ENCODE measurements at regions not wholly inside any gene's neighbourhood (a gene's known extent, or its start where the extent isn't known, plus 50 kb on each side); places are given as distances from the start of the nearest gene placed in this dataset.

- DNase-seq, result no peak
Observed at GRCh38 chr1:99573431-99574217, 72.3 kb upstream of the PALMD start.

GRCh38 chr1:99577313-99577712 is 68.6 kb upstream of the PALMD start:
- no peak for DNase-seq

- DNase-seq, result no peak
Observed at GRCh38 chr1:99579691-99580172, 66.2 kb upstream of the PALMD start.

GRCh38 chr1:99580451-99580850 is 65.5 kb upstream of the PALMD start:
- DNase-seq, result no peak

- DNase-seq, result no peak
Observed at GRCh38 chr1:99587008-99587407, 58.9 kb upstream of the PALMD start.

- no peak for DNase-seq
Observed at GRCh38 chr1:99589186-99589636, 56.7 kb upstream of the PALMD start.

- no peak for DNase-seq
Observed at GRCh38 chr1:99590578-99591209, 55.2 kb upstream of the PALMD start.

GRCh38 chr1:99591886-99592285 is 54.0 kb upstream of the PALMD start:
- DNase-seq, result no peak

GRCh38 chr1:99594205-99594604 is 51.7 kb upstream of the PALMD start:
- DNase-seq, result no peak

GRCh38 chr1:99595041-99595440 is 50.9 kb upstream of the PALMD start:
- no peak for DNase-seq

GRCh38 chr1:99595441-99595840 is 50.5 kb upstream of the PALMD start:
- no peak for DNase-seq
